HFFc6 (cell line): ENCODE measurements at regions not wholly inside any gene's neighbourhood (a gene's known extent, or its start where the extent isn't known, plus 50 kb on each side); places are given as distances from the start of the nearest gene placed in this dataset.

ENCODE experiments used
- DNase-seq: peaks from one replicate; pipeline ENCODE4 v3.0.0-alpha.2; 2018
- H3K27ac Mint-ChIP-seq: 2 replicates; pipeline ENCODE4 v1.8.0; 2020; ENCODE audit warnings: mild to moderate bottlenecking, mixed read lengths
- H3K27me3 Mint-ChIP-seq: 2 replicates; pipeline ENCODE4 v1.8.0; 2021; ENCODE audit warnings: mild to moderate bottlenecking, moderate library complexity, mixed read lengths; ENCODE audit not compliant: insufficient read depth
- H3K36me3 Mint-ChIP-seq: 2 replicates; pipeline ENCODE4 v1.8.0; 2021; ENCODE audit warnings: low read depth, mixed read lengths
- H3K4me1 Mint-ChIP-seq: 2 replicates; pipeline ENCODE4 v1.8.0; 2020; ENCODE audit warnings: low read depth, mixed read lengths
- H3K4me3 Mint-ChIP-seq: 2 replicates; pipeline ENCODE4 v1.8.0; 2020; ENCODE audit warnings: mild to moderate bottlenecking, moderate library complexity, mixed read lengths
- H3K9me3 Mint-ChIP-seq: 2 replicates; pipeline ENCODE4 v1.8.0; 2020; ENCODE audit warnings: mild to moderate bottlenecking, mixed read lengths
- CTCF ChIP-seq: fragments of 200-600 bp; sonication (generic); IDR thresholded peaks from 2 replicates; pipeline ENCODE4 v1.5.0; 2021; ENCODE audit warnings: antibody characterized with exemption, mild to moderate bottlenecking

GRCh38 chr9:89926691-89927220 is 321.9 kb downstream of the GADD45G start:
- Mint-ChIP-seq H3K9me3 (peaks cover 53% of the 10 kb centered on the region), H3K36me3 (no peaks in the 10 kb centered on the region; the same call in 1 of the 2 replicates), H3K4me3 (no peak overlapping the region), H3K4me1 (no peaks in the 10 kb centered on the region), H3K27ac (no peak overlapping the region), H3K27me3 (peaks cover 3% of the 10 kb centered on the region; the same call in 1 of the 2 replicates)
- DNase-seq = no peak
- TF ChIP-seq CTCF = no peak

GRCh38 chr9:89928106-89928505 is 323.3 kb downstream of the GADD45G start:
- H3K36me3 Mint-ChIP-seq = no peaks in the 10 kb centered on the region; the same call in 1 of the 2 replicates

GRCh38 chr9:89928521-89929275 is 323.9 kb downstream of the GADD45G start:
- Mint-ChIP-seq H3K4me1 (no peaks in the 10 kb centered on the region), H3K36me3 (no peaks in the 10 kb centered on the region; the same call in 1 of the 2 replicates), H3K9me3 (peaks cover 56% of the 10 kb centered on the region), H3K27ac (no peak overlapping the region), H3K4me3 (no peak overlapping the region), H3K27me3 (peaks cover 3% of the 10 kb centered on the region; the same call in 1 of the 2 replicates)
- no peak for TF ChIP-seq CTCF
- DNase-seq = no peak

More at GRCh38 chr9:89928106-89928505, 323.3 kb downstream of the GADD45G start:
- TF ChIP-seq CTCF = no peak
- H3K4me3 Mint-ChIP-seq = no peak overlapping the region
- H3K27ac Mint-ChIP-seq = no peak overlapping the region
- H3K27me3 Mint-ChIP-seq = peaks cover 3% of the 10 kb centered on the region; the same call in 1 of the 2 replicates
- no peaks in the 10 kb centered on the region for H3K4me1 Mint-ChIP-seq
- DNase-seq = no peak
- H3K9me3 Mint-ChIP-seq = peaks cover 58% of the 10 kb centered on the region

GRCh38 chr9:89929315-89929672 is 324.5 kb downstream of the GADD45G start:
- TF ChIP-seq CTCF = no peak
- Mint-ChIP-seq H3K27ac (no peak overlapping the region), H3K27me3 (peaks cover 3% of the 10 kb centered on the region; the same call in 1 of the 2 replicates), H3K4me3 (no peak overlapping the region), H3K36me3 (no peaks in the 10 kb centered on the region; the same call in 1 of the 2 replicates), H3K4me1 (no peaks in the 10 kb centered on the region), H3K9me3 (peaks cover 50% of the 10 kb centered on the region)
- DNase-seq = no peak

- no peak for DNase-seq
- H3K9me3 Mint-ChIP-seq = peaks cover 50% of the 10 kb centered on the region
- peaks cover 3% of the 10 kb centered on the region; the same call in 1 of the 2 replicates for H3K27me3 Mint-ChIP-seq
- no peak overlapping the region for H3K27ac Mint-ChIP-seq
- TF ChIP-seq CTCF = no peak
- no peaks in the 10 kb centered on the region; the same call in 1 of the 2 replicates for H3K36me3 Mint-ChIP-seq
- H3K4me3 Mint-ChIP-seq = no peak overlapping the region
- no peaks in the 10 kb centered on the region for H3K4me1 Mint-ChIP-seq
These were observed 325.1 kb downstream of the GADD45G start for GRCh38 chr9:89929673-89930480.
